Esophagus squamous epithelium (tissue), 4 donors: ENCODE measurements at regions not wholly inside any gene's neighbourhood (a gene's known extent, or its start where the extent isn't known, plus 50 kb on each side); places are given as distances from the start of the nearest gene placed in this dataset.

ENCODE experiments used
- POLR2A ChIP-seq, 4 donors: fragments of 450-650 bp; IDR thresholded peaks; one replicate each; pipeline ENCODE4 v1.6.1; 2017; ENCODE audit warnings: antibody characterized with exemption in 4 of 4, mild to moderate bottlenecking in 4 of 4, moderate library complexity in 3 of 4
- TF ChIP-seq, protein P1 (sequence below), 6 experiments: fragments of 450-650 bp in 4 of 6; fragments of 200-600 bp in 2 of 6; sonication (generic) in 2 of 6; IDR thresholded peaks; one replicate each; pipeline ENCODE4 v1.5.1; 2016 to 2019; ENCODE audit warnings: antibody characterized with exemption in 6 of 6, mild to moderate bottlenecking in 4 of 6, moderate library complexity in 4 of 6

DNA sequence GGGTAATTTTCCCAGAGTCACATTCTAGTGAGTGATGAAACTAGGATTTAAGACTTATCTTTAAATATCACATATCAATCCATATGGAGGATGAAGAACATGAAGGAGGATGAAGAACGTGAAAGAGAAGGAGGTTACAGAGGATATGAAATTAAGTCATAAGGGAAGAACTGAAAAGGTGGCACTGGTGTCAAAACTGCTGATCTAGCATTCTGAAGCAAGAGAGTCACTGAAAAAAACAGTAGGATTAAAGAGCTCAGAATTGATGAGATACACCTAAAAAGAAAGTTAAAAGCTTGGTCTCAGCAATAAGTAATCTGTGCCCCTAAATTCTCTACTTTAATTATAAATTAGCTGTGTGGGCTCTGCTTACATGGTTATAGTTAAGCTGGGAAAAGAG, 156.5 kb downstream of the KCTD12 start:
- TF ChIP-seq, protein P1, sequence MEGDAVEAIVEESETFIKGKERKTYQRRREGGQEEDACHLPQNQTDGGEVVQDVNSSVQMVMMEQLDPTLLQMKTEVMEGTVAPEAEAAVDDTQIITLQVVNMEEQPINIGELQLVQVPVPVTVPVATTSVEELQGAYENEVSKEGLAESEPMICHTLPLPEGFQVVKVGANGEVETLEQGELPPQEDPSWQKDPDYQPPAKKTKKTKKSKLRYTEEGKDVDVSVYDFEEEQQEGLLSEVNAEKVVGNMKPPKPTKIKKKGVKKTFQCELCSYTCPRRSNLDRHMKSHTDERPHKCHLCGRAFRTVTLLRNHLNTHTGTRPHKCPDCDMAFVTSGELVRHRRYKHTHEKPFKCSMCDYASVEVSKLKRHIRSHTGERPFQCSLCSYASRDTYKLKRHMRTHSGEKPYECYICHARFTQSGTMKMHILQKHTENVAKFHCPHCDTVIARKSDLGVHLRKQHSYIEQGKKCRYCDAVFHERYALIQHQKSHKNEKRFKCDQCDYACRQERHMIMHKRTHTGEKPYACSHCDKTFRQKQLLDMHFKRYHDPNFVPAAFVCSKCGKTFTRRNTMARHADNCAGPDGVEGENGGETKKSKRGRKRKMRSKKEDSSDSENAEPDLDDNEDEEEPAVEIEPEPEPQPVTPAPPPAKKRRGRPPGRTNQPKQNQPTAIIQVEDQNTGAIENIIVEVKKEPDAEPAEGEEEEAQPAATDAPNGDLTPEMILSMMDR (IDR thresholded peaks at IDR 0.05) = no peak
- TF ChIP-seq POLR2A (IDR thresholded peaks at IDR 0.05) = no peak
